ENCODE measurements at regions not wholly inside any gene's neighbourhood (a gene's known extent, or its start where the extent isn't known, plus 50 kb on each side); places are given as distances from the start of the nearest gene placed in this dataset.

GRCh38 chr5:18032744-18033143, 398.5 kb downstream of the TAF11L14 start:
- no peak for DNase-seq (ENCODE audit: low read depth in 2 of 2)

GRCh38 chr5:18036531-18036930, 402.3 kb downstream of the TAF11L14 start:
- DNase-seq (ENCODE audit: low read depth in 2 of 2): no peak

- DNase-seq (ENCODE audit: low read depth in 2 of 2): no peak
Observed at GRCh38 chr5:18037718-18038117, 403.5 kb downstream of the TAF11L14 start.

- no peak for DNase-seq (ENCODE audit: low read depth in 2 of 2)
Observed at GRCh38 chr5:18043344-18043743, 409.1 kb downstream of the TAF11L14 start.

- no peak for DNase-seq (ENCODE audit: low read depth in 2 of 2)
Observed at GRCh38 chr5:18048449-18048848, 414.2 kb downstream of the TAF11L14 start.

GRCh38 chr5:18050345-18050744, 416.1 kb downstream of the TAF11L14 start:
- DNase-seq (ENCODE audit: low read depth in 2 of 2): no peak

- no peak for DNase-seq (ENCODE audit: low read depth in 2 of 2)
Observed at GRCh38 chr5:18050776-18051175, 416.5 kb downstream of the TAF11L14 start.

- DNase-seq (ENCODE audit: low read depth in 2 of 2): no peak
Observed at GRCh38 chr5:18051953-18052352, 417.7 kb downstream of the TAF11L14 start.

- no peak for DNase-seq (ENCODE audit: low read depth in 2 of 2)
Observed at GRCh38 chr5:18052569-18052968, 418.3 kb downstream of the TAF11L14 start.

GRCh38 chr5:18057725-18058124, 423.5 kb downstream of the TAF11L14 start:
- no peak for DNase-seq (ENCODE audit: low read depth in 2 of 2)

- no peak for DNase-seq (ENCODE audit: low read depth in 2 of 2)
Observed at GRCh38 chr5:18067615-18068014, 433.4 kb downstream of the TAF11L14 start.

GRCh38 chr5:18068826-18069225, 434.6 kb downstream of the TAF11L14 start:
- DNase-seq (ENCODE audit: low read depth in 2 of 2): no peak

GRCh38 chr5:18069790-18070189, 435.5 kb downstream of the TAF11L14 start:
- no peak for DNase-seq (ENCODE audit: low read depth in 2 of 2)

GRCh38 chr5:18072600-18072999, 438.3 kb downstream of the TAF11L14 start:
- no peak for DNase-seq (ENCODE audit: low read depth in 2 of 2)

GRCh38 chr5:18074961-18075360, 440.7 kb downstream of the TAF11L14 start:
- no peak for DNase-seq (ENCODE audit: low read depth in 2 of 2)

GRCh38 chr5:18078157-18078556, 443.9 kb downstream of the TAF11L14 start:
- no peak for DNase-seq (ENCODE audit: low read depth in 2 of 2)

GRCh38 chr5:18079831-18080230, 445.6 kb downstream of the TAF11L14 start:
- DNase-seq (ENCODE audit: low read depth in 2 of 2): no peak

- no peak for DNase-seq (ENCODE audit: low read depth in 2 of 2)
Observed at GRCh38 chr5:18088020-18088579, 453.8 kb downstream of the TAF11L14 start.

- DNase-seq (ENCODE audit: low read depth in 2 of 2): no peak
Observed at GRCh38 chr5:18090177-18090576, 455.9 kb downstream of the TAF11L14 start.

- no peak for DNase-seq (ENCODE audit: low read depth in 2 of 2)
Observed at GRCh38 chr5:18091142-18091541, 456.9 kb downstream of the TAF11L14 start.

GRCh38 chr5:18091758-18092157, 457.5 kb downstream of the TAF11L14 start:
- no peak for DNase-seq (ENCODE audit: low read depth in 2 of 2)

- DNase-seq (ENCODE audit: low read depth in 2 of 2): no peak
Observed at GRCh38 chr5:18095061-18095460, 460.8 kb downstream of the TAF11L14 start.

- DNase-seq (ENCODE audit: low read depth in 2 of 2): no peak
Observed at GRCh38 chr5:18097817-18098216, 463.6 kb downstream of the TAF11L14 start.

- DNase-seq (ENCODE audit: low read depth in 2 of 2): no peak
Observed at GRCh38 chr5:18098691-18099090, 464.4 kb downstream of the TAF11L14 start.
